Nephron (organoid): ENCODE measurements at regions not wholly inside any gene's neighbourhood (a gene's known extent, or its start where the extent isn't known, plus 50 kb on each side); places are given as distances from the start of the nearest gene placed in this dataset.

Experiments used
- H3K27ac Mint-ChIP-seq, 3 experiments: 2 replicates each; pipeline ENCODE4 v1.8.0; 2020; ENCODE audit warnings: mixed read lengths in 3 of 3, mild to moderate bottlenecking in 2 of 3, moderate library complexity in 1 of 3
- H3K27me3 Mint-ChIP-seq: 2 replicates; pipeline ENCODE4 v1.8.0; 2021; ENCODE audit warnings: low read depth, mild to moderate bottlenecking, moderate library complexity, mixed read lengths
- H3K36me3 Mint-ChIP-seq: 2 replicates; pipeline ENCODE4 v1.8.0; 2020; ENCODE audit warnings: low read depth, mixed read lengths
- H3K4me1 Mint-ChIP-seq: 2 replicates; pipeline ENCODE4 v1.8.0; 2020; ENCODE audit warnings: mixed read lengths
- H3K4me3 Mint-ChIP-seq, 3 experiments: 2 replicates each; pipeline ENCODE4 v1.8.0; 2020; ENCODE audit warnings: mild to moderate bottlenecking in 3 of 3, mixed read lengths in 3 of 3, moderate library complexity in 2 of 3
- H3K9me3 Mint-ChIP-seq: 2 replicates; pipeline ENCODE4 v1.8.0; 2020; ENCODE audit warnings: mixed read lengths
- CTCF ChIP-seq, 3 experiments: fragments of 200-600 bp; sonication (generic); IDR thresholded peaks; one replicate each; pipeline ENCODE4 v1.5.0; 2021; ENCODE audit warnings: antibody characterized with exemption in 3 of 3; ENCODE audit not compliant: unreplicated experiment in 3 of 3

GRCh38 chr6:108785653-108786052 lies 62.6 kb upstream of the ARMC2 start:
- H3K4me3 Mint-ChIP-seq = no peak overlapping the region
- peaks cover 17% of the 10 kb centered on the region for H3K36me3 Mint-ChIP-seq
- H3K27ac Mint-ChIP-seq = no peak overlapping the region
- TF ChIP-seq CTCF (IDR thresholded peaks at IDR 0.05; ENCODE audit: unreplicated experiment in 3 of 3) = no peak
- H3K4me1 Mint-ChIP-seq = peaks cover 11% of the 10 kb centered on the region
- peaks cover 21% of the 10 kb centered on the region for H3K9me3 Mint-ChIP-seq
- H3K27me3 Mint-ChIP-seq = peaks cover 25% of the 10 kb centered on the region

GRCh38 chr6:108788416-108788815 lies 59.8 kb upstream of the ARMC2 start:
- peaks cover 20% of the 10 kb centered on the region for H3K36me3 Mint-ChIP-seq
- H3K9me3 Mint-ChIP-seq = peaks cover 24% of the 10 kb centered on the region
- H3K4me3 Mint-ChIP-seq = no peak overlapping the region
- no peak for TF ChIP-seq CTCF (IDR thresholded peaks at IDR 0.05; ENCODE audit: unreplicated experiment in 3 of 3)
- H3K4me1 Mint-ChIP-seq = no peaks in the 10 kb centered on the region
- H3K27me3 Mint-ChIP-seq = peaks cover 11% of the 10 kb centered on the region
- H3K27ac Mint-ChIP-seq = no peak overlapping the region

GRCh38 chr6:108789475-108789874 lies 58.7 kb upstream of the ARMC2 start:
- no peak overlapping the region for H3K4me3 Mint-ChIP-seq
- no peak overlapping the region for H3K27ac Mint-ChIP-seq
- H3K4me1 Mint-ChIP-seq = no peaks in the 10 kb centered on the region
- peaks cover 11% of the 10 kb centered on the region for H3K27me3 Mint-ChIP-seq
- peaks cover 24% of the 10 kb centered on the region for H3K9me3 Mint-ChIP-seq
- H3K36me3 Mint-ChIP-seq = peaks cover 20% of the 10 kb centered on the region
- TF ChIP-seq CTCF (IDR thresholded peaks at IDR 0.05; ENCODE audit: unreplicated experiment in 3 of 3) = no peak

- H3K36me3 Mint-ChIP-seq = peaks cover 20% of the 10 kb centered on the region
- H3K4me1 Mint-ChIP-seq = no peaks in the 10 kb centered on the region
- H3K27ac Mint-ChIP-seq = no peak overlapping the region
- H3K4me3 Mint-ChIP-seq = no peak overlapping the region
- peaks cover 9% of the 10 kb centered on the region for H3K27me3 Mint-ChIP-seq
- peaks cover 24% of the 10 kb centered on the region for H3K9me3 Mint-ChIP-seq
- no peak for TF ChIP-seq CTCF (IDR thresholded peaks at IDR 0.05; ENCODE audit: unreplicated experiment in 3 of 3)
Measured at GRCh38 chr6:108791700-108792099, 56.5 kb upstream of the ARMC2 start.

GRCh38 chr6:108793516-108794251 lies 54.5 kb upstream of the ARMC2 start:
- no peak overlapping the region for H3K4me3 Mint-ChIP-seq
- H3K27ac Mint-ChIP-seq = no peak overlapping the region
- TF ChIP-seq CTCF (IDR thresholded peaks at IDR 0.05; ENCODE audit: unreplicated experiment in 3 of 3) = no peak

GRCh38 chr6:108795122-108795521 lies 53.1 kb upstream of the ARMC2 start:
- H3K9me3 Mint-ChIP-seq = peaks cover 2% of the 10 kb centered on the region
- H3K36me3 Mint-ChIP-seq = peaks cover 3% of the 10 kb centered on the region
- H3K4me3 Mint-ChIP-seq = no peak overlapping the region
- no peak for TF ChIP-seq CTCF (IDR thresholded peaks at IDR 0.05; ENCODE audit: unreplicated experiment in 3 of 3)
- peaks cover 29% of the 10 kb centered on the region for H3K4me1 Mint-ChIP-seq
- no peak overlapping the region for H3K27ac Mint-ChIP-seq
- H3K27me3 Mint-ChIP-seq = peaks cover 15% of the 10 kb centered on the region

More at GRCh38 chr6:108793516-108794251, 54.5 kb upstream of the ARMC2 start:
- Mint-ChIP-seq H3K27me3 (peaks cover 15% of the 10 kb centered on the region), H3K9me3 (peaks cover 16% of the 10 kb centered on the region), H3K36me3 (peaks cover 16% of the 10 kb centered on the region), H3K4me1 (peaks cover 16% of the 10 kb centered on the region)
